ENCODE measurements at regions not wholly inside any gene's neighbourhood (a gene's known extent, or its start where the extent isn't known, plus 50 kb on each side); places are given as distances from the start of the nearest gene placed in this dataset.

DNA sequence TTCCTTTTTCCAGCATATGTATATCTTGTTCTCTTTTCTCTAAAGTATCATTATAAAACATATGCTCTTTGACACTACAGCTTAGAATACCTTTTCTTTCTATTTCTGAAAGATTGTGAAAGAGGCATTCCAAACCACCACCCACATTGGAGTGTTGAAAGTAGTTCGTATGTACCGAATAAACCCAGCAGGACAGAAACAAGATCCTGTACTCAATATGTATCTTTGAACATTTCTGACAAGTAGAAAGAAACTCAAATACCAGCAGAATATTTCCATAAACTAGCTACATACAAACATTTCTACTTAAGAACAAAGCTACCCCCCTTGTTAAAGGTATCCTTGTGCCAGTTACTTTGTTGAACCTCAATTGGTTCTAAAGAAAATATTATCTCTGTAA is 415.3 kb upstream of the ALCAM start:
- no peak for TF ChIP-seq FOXM1 (IDR thresholded peaks at IDR 0.05; ENCODE audit: borderline replicate concordance)
- no peak for TF ChIP-seq LEF1 (IDR thresholded peaks at IDR 0.05; ENCODE audit: borderline replicate concordance)
- TF ChIP-seq, protein P1, sequence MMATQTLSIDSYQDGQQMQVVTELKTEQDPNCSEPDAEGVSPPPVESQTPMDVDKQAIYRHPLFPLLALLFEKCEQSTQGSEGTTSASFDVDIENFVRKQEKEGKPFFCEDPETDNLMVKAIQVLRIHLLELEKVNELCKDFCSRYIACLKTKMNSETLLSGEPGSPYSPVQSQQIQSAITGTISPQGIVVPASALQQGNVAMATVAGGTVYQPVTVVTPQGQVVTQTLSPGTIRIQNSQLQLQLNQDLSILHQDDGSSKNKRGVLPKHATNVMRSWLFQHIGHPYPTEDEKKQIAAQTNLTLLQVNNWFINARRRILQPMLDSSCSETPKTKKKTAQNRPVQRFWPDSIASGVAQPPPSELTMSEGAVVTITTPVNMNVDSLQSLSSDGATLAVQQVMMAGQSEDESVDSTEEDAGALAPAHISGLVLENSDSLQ (IDR thresholded peaks at IDR 0.05): no peak
- no peak for TF ChIP-seq BHLHE40 (IDR thresholded peaks at IDR 0.05; ENCODE audit: borderline replicate concordance)
- no peak for TF ChIP-seq FOXA1 (IDR thresholded peaks at IDR 0.05)
- no peak for TF ChIP-seq SUZ12 (IDR thresholded peaks at IDR 0.05)

Measured in HEK293T (cell line).